GM21529 (cell line): ENCODE measurements at regions not wholly inside any gene's neighbourhood (a gene's known extent, or its start where the extent isn't known, plus 50 kb on each side); places are given as distances from the start of the nearest gene placed in this dataset.
"Not testable (repeated sequence)": the region's sequence is repeated elsewhere in the genome, so short reads cannot be mapped to it uniquely, and the experiment has no call there.

ENCODE experiments used
- ATAC-seq: cut with Tn5 transposase; IDR thresholded peaks from one replicate; pipeline ENCODE4 v1.9.1; 2021; ENCODE audit not compliant: unreplicated experiment

GRCh38 chr6:112574190-112574589 is 227.1 kb downstream of the RFPL4B start:
- no peak for ATAC-seq

- no peak for ATAC-seq
These were observed 228.2 kb downstream of the RFPL4B start for GRCh38 chr6:112575309-112575834.

GRCh38 chr6:112576423-112576822 is 229.3 kb downstream of the RFPL4B start:
- no peak for ATAC-seq

GRCh38 chr6:112579601-112580000 is 232.5 kb downstream of the RFPL4B start:
- no peak for ATAC-seq

- ATAC-seq = no peak
These were observed 233.9 kb downstream of the RFPL4B start for GRCh38 chr6:112581015-112581414.

- ATAC-seq = no peak
These were observed 243.2 kb downstream of the RFPL4B start for GRCh38 chr6:112590326-112590725.

- ATAC-seq = no peak
These were observed 244.2 kb downstream of the RFPL4B start for GRCh38 chr6:112591329-112591728.

GRCh38 chr6:112592159-112592558 is 245.0 kb downstream of the RFPL4B start:
- no peak for ATAC-seq

- no peak for ATAC-seq
These were observed 247.9 kb downstream of the RFPL4B start for GRCh38 chr6:112594886-112595594.

GRCh38 chr6:112595841-112596240 is 248.7 kb downstream of the RFPL4B start:
- ATAC-seq = no peak

GRCh38 chr6:112597176-112597575 is 250.0 kb downstream of the RFPL4B start:
- no peak for ATAC-seq

GRCh38 chr6:112600168-112600567 is 253.0 kb downstream of the RFPL4B start:
- no peak for ATAC-seq

GRCh38 chr6:112603726-112604125 is 256.6 kb downstream of the RFPL4B start:
- ATAC-seq = no peak

- ATAC-seq = no peak
These were observed 259.7 kb downstream of the RFPL4B start for GRCh38 chr6:112606656-112607435.

GRCh38 chr6:112608925-112609324 is 261.8 kb downstream of the RFPL4B start:
- ATAC-seq = not testable (repeated sequence)

- no peak for ATAC-seq
These were observed 266.3 kb downstream of the RFPL4B start for GRCh38 chr6:112613410-112613809.

- no peak for ATAC-seq
These were observed 271.7 kb downstream of the RFPL4B start for GRCh38 chr6:112618849-112619248.

GRCh38 chr6:112620812-112621569 is 273.9 kb downstream of the RFPL4B start:
- ATAC-seq = peak; percentile 54

- ATAC-seq = no peak
These were observed 274.9 kb downstream of the RFPL4B start for GRCh38 chr6:112622036-112622435.

- ATAC-seq = peak; percentile 76
These were observed 279.4 kb downstream of the RFPL4B start for GRCh38 chr6:112626468-112627082.

GRCh38 chr6:112634376-112634775 is 287.2 kb downstream of the RFPL4B start:
- ATAC-seq = no peak
